WTC11 (cell line): ENCODE measurements at regions not wholly inside any gene's neighbourhood (a gene's known extent, or its start where the extent isn't known, plus 50 kb on each side); places are given as distances from the start of the nearest gene placed in this dataset.

Experiments
- ATAC-seq: fragments of 200-7000 bp; cut with Tn5 transposase; 2 replicates; pipeline ENCODE4 v1.10.0; 2021; ENCODE audit warnings: mild to moderate bottlenecking, moderate library complexity
- CTCF ChIA-PET: fragments of 300-600 bp; sonication (Branson Sonifier 250); formaldehyde crosslinking; loops from one replicate; lab custom pipeline; 2021; ENCODE audit warnings: antibody characterized with exemption; lab: Charles Lee
- POLR2A ChIA-PET: fragments of 350-600 bp; sonication (Branson Sonifier 250); formaldehyde crosslinking; loops from one replicate; lab custom pipeline; 2021; ENCODE audit warnings: antibody characterized with exemption; lab: Charles Lee
- DNase-seq: peaks from one replicate; pipeline ENCODE4 v3.0.0; 2021; ENCODE audit warnings: low spot score
- H3K27ac Mint-ChIP-seq: 2 replicates; pipeline ENCODE4 v1.8.0; 2021; ENCODE audit warnings: mixed read lengths
- H3K27me3 Mint-ChIP-seq: 2 replicates; pipeline ENCODE4 v1.8.0; 2021; ENCODE audit warnings: low read depth, mild to moderate bottlenecking, moderate library complexity, mixed read lengths
- H3K36me3 Mint-ChIP-seq: 2 replicates; pipeline ENCODE4 v1.8.0; 2021; ENCODE audit warnings: mixed read lengths
- H3K4me1 Mint-ChIP-seq: 2 replicates; pipeline ENCODE4 v1.8.0; 2022; ENCODE audit warnings: mixed read lengths
- H3K4me3 Mint-ChIP-seq: 2 replicates; pipeline ENCODE4 v1.8.0; 2021; ENCODE audit warnings: mild to moderate bottlenecking, moderate library complexity, mixed read lengths
- H3K9me3 Mint-ChIP-seq: 2 replicates; pipeline ENCODE4 v1.8.0; 2021; ENCODE audit warnings: mixed read lengths
- CREB1 ChIP-seq: sonication (generic); formaldehyde crosslinking; IDR thresholded peaks from 2 replicates; pipeline ENCODE4 v1.8.0; 2023; ENCODE audit warnings: mild to moderate bottlenecking, missing genetic modification reagents
- CREM ChIP-seq: sonication (generic); formaldehyde crosslinking; IDR thresholded peaks from 2 replicates; pipeline ENCODE4 v1.8.1; 2022; ENCODE audit warnings: mild to moderate bottlenecking, missing genetic modification reagents, moderate library complexity
- E2F1 ChIP-seq: sonication (generic); formaldehyde crosslinking; IDR thresholded peaks from 2 replicates; pipeline ENCODE4 v1.8.0; 2022; ENCODE audit warnings: mild to moderate bottlenecking, missing genetic modification reagents
- ESRRA ChIP-seq: sonication (generic); formaldehyde crosslinking; IDR thresholded peaks from 2 replicates; pipeline ENCODE4 v1.8.1; 2022; ENCODE audit warnings: mild to moderate bottlenecking, missing genetic modification reagents, borderline replicate concordance
- GABPB1 ChIP-seq: sonication (generic); formaldehyde crosslinking; IDR thresholded peaks from 2 replicates; pipeline ENCODE4 v1.8.1; 2023; ENCODE audit warnings: mild to moderate bottlenecking, missing genetic modification reagents
- IRF2 ChIP-seq: sonication (generic); formaldehyde crosslinking; IDR thresholded peaks from 2 replicates; pipeline ENCODE4 v1.8.0; 2022; ENCODE audit warnings: low read depth, missing genetic modification reagents, borderline replicate concordance
- KAT7 ChIP-seq: sonication (generic); formaldehyde crosslinking; IDR thresholded peaks from 2 replicates; pipeline ENCODE4 v1.8.1; 2023; ENCODE audit warnings: missing genetic modification reagents, mild to moderate bottlenecking, borderline replicate concordance
- NFE2L1 ChIP-seq: sonication (generic); formaldehyde crosslinking; IDR thresholded peaks from 2 replicates; pipeline ENCODE4 v1.8.1; 2023; ENCODE audit warnings: missing genetic modification reagents
- NFYB ChIP-seq: sonication (generic); formaldehyde crosslinking; conservative IDR thresholded peaks from 2 replicates; pipeline ENCODE4 v1.8.0; 2022; ENCODE audit warnings: low read depth, missing genetic modification reagents
- PRRX2 ChIP-seq: fragments of 250-450 bp; sonication (Bioruptor Pico); IDR thresholded peaks from 2 replicates; pipeline ENCODE4 v1.8.0; 2021; ENCODE audit warnings: mild to moderate bottlenecking
- RORB ChIP-seq: fragments of 250-450 bp; sonication (Bioruptor Pico); IDR thresholded peaks from 2 replicates; pipeline ENCODE4 v1.9.0; 2021; ENCODE audit warnings: mild to moderate bottlenecking
- SMAD3 ChIP-seq: sonication (generic); formaldehyde crosslinking; IDR thresholded peaks from 2 replicates; pipeline ENCODE4 v1.8.0; 2022; ENCODE audit warnings: missing genetic modification reagents, mild to moderate bottlenecking, borderline replicate concordance
- SOX15 ChIP-seq: fragments of 250-450 bp; sonication (Bioruptor Pico); IDR thresholded peaks from 2 replicates; pipeline ENCODE4 v1.9.0; 2021; ENCODE audit warnings: mild to moderate bottlenecking
- TCF7 ChIP-seq: sonication (generic); formaldehyde crosslinking; IDR thresholded peaks from 2 replicates; pipeline ENCODE4 v1.8.0; 2022; ENCODE audit warnings: mild to moderate bottlenecking, low read depth, missing genetic modification reagents, moderate library complexity
- ZNF281 ChIP-seq: sonication (generic); formaldehyde crosslinking; IDR thresholded peaks from 2 replicates; pipeline ENCODE4 v1.8.0; 2023; ENCODE audit warnings: mild to moderate bottlenecking, missing genetic modification reagents
- ZNF317 ChIP-seq: sonication (generic); formaldehyde crosslinking; IDR thresholded peaks from 2 replicates; pipeline ENCODE4 v1.8.1; 2023; ENCODE audit warnings: low read depth, mild to moderate bottlenecking, moderate library complexity, missing genetic modification reagents, borderline replicate concordance
- ZNF425 ChIP-seq: fragments of 250-450 bp; sonication (Bioruptor Pico); conservative IDR thresholded peaks from 2 replicates; pipeline ENCODE4 v1.9.0; 2021; ENCODE audit warnings: mild to moderate bottlenecking
- TF ChIP-seq, protein P1 (sequence below): sonication (generic); formaldehyde crosslinking; IDR thresholded peaks from 2 replicates; pipeline ENCODE4 v1.8.0; 2022; ENCODE audit warnings: mild to moderate bottlenecking, missing genetic modification reagents
- TF ChIP-seq, protein P2 (sequence below): sonication (generic); formaldehyde crosslinking; IDR thresholded peaks from 2 replicates; pipeline ENCODE4 v1.8.0; 2023; ENCODE audit warnings: missing genetic modification reagents, mild to moderate bottlenecking, borderline replicate concordance
- TF ChIP-seq, protein P3 (sequence below): sonication (generic); formaldehyde crosslinking; IDR thresholded peaks from 2 replicates; pipeline ENCODE4 v1.8.1; 2022; ENCODE audit warnings: missing genetic modification reagents, borderline replicate concordance

- peaks cover 22% of the 10 kb centered on the region for H3K27me3 Mint-ChIP-seq
- ChIA-PET CTCF (no interaction called here), POLR2A (no interaction called here)
- ATAC-seq (no peak), DNase-seq (no peak)
- TF ChIP-seq, protein P1, sequence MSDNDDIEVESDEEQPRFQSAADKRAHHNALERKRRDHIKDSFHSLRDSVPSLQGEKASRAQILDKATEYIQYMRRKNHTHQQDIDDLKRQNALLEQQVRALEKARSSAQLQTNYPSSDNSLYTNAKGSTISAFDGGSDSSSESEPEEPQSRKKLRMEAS: no peak
- no peak for TF ChIP-seq E2F1
- TF ChIP-seq ZNF425: no peak
- TF ChIP-seq CREB1: no peak
- no peak for TF ChIP-seq ZNF281 (CRISPR knock-in tag)
- no peak for TF ChIP-seq NFE2L1 (CRISPR knock-in tag)
- no peak for TF ChIP-seq SMAD3 (CRISPR knock-in tag)
- no peak for TF ChIP-seq TCF7 (CRISPR knock-in tag)
- no peaks in the 10 kb centered on the region for H3K4me1 Mint-ChIP-seq
- H3K4me3 Mint-ChIP-seq: no peak overlapping the region
- H3K36me3 Mint-ChIP-seq: no peaks in the 10 kb centered on the region
- no peak overlapping the region for H3K27ac Mint-ChIP-seq
- no peaks in the 10 kb centered on the region for H3K9me3 Mint-ChIP-seq
Measured at GRCh38 chr5:133758641-133759040, 146.3 kb upstream of the FSTL4 start.

- ATAC-seq (no peak), DNase-seq (no peak)
- H3K27me3 Mint-ChIP-seq: peaks cover 20% of the 10 kb centered on the region
- CTCF ChIA-PET: interaction anchor here (0.7 to 1.4 kb wide), 5 partner anchors 9 to 334 kb away, joined by 3 to 5 read pairs (median 3); partner anchors contain the start of gene FSTL4
- H3K4me3 Mint-ChIP-seq: no peak overlapping the region
- no peaks in the 10 kb centered on the region for H3K36me3 Mint-ChIP-seq
- TF ChIP-seq ESRRA (CRISPR knock-in tag) (no peak), GABPB1 (CRISPR knock-in tag) (no peak), SMAD3 (CRISPR knock-in tag) (no peak), NFYB (CRISPR knock-in tag) (no peak), IRF2 (CRISPR knock-in tag) (no peak), KAT7 (CRISPR knock-in tag) (no peak), ZNF317 (no peak), RORB (CRISPR knock-in tag) (no peak), PRRX2 (CRISPR knock-in tag) (no peak), CREM (CRISPR knock-in tag) (no peak), SOX15 (CRISPR knock-in tag) (no peak)
- TF ChIP-seq, protein P2, sequence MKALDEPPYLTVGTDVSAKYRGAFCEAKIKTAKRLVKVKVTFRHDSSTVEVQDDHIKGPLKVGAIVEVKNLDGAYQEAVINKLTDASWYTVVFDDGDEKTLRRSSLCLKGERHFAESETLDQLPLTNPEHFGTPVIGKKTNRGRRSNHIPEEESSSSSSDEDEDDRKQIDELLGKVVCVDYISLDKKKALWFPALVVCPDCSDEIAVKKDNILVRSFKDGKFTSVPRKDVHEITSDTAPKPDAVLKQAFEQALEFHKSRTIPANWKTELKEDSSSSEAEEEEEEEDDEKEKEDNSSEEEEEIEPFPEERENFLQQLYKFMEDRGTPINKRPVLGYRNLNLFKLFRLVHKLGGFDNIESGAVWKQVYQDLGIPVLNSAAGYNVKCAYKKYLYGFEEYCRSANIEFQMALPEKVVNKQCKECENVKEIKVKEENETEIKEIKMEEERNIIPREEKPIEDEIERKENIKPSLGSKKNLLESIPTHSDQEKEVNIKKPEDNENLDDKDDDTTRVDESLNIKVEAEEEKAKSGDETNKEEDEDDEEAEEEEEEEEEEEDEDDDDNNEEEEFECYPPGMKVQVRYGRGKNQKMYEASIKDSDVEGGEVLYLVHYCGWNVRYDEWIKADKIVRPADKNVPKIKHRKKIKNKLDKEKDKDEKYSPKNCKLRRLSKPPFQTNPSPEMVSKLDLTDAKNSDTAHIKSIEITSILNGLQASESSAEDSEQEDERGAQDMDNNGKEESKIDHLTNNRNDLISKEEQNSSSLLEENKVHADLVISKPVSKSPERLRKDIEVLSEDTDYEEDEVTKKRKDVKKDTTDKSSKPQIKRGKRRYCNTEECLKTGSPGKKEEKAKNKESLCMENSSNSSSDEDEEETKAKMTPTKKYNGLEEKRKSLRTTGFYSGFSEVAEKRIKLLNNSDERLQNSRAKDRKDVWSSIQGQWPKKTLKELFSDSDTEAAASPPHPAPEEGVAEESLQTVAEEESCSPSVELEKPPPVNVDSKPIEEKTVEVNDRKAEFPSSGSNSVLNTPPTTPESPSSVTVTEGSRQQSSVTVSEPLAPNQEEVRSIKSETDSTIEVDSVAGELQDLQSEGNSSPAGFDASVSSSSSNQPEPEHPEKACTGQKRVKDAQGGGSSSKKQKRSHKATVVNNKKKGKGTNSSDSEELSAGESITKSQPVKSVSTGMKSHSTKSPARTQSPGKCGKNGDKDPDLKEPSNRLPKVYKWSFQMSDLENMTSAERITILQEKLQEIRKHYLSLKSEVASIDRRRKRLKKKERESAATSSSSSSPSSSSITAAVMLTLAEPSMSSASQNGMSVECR (CRISPR knock-in tag): no peak
- TF ChIP-seq, protein P3, sequence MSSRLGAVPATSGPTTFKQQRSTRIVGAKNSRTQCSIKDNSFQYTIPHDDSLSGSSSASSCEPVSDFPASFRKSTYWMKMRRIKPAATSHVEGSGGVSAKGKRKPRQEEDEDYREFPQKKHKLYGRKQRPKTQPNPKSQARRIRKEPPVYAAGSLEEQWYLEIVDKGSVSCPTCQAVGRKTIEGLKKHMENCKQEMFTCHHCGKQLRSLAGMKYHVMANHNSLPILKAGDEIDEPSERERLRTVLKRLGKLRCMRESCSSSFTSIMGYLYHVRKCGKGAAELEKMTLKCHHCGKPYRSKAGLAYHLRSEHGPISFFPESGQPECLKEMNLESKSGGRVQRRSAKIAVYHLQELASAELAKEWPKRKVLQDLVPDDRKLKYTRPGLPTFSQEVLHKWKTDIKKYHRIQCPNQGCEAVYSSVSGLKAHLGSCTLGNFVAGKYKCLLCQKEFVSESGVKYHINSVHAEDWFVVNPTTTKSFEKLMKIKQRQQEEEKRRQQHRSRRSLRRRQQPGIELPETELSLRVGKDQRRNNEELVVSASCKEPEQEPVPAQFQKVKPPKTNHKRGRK (CRISPR knock-in tag): no peak
- POLR2A ChIA-PET: no interaction called here
- no peaks in the 10 kb centered on the region for H3K4me1 Mint-ChIP-seq
- no peak overlapping the region for H3K27ac Mint-ChIP-seq
- H3K9me3 Mint-ChIP-seq: no peaks in the 10 kb centered on the region
Measured at GRCh38 chr5:133757396-133757945, 145.1 kb upstream of the FSTL4 start.
